Activated CD4-positive, alpha-beta T cell treated with anti-CD3 and anti-CD28 coated beads for 48 hours (primary cell): ENCODE measurements at regions not wholly inside any gene's neighbourhood (a gene's known extent, or its start where the extent isn't known, plus 50 kb on each side); places are given as distances from the start of the nearest gene placed in this dataset.

Experiments
- DNase-seq: peaks from one replicate; pipeline ENCODE4 v3.0.0-alpha.2; 2020

- DNase-seq, result no peak
Measured at GRCh38 chr10:131445623-131446022, 134.1 kb upstream of the TCERG1L start.

GRCh38 chr10:131446171-131446570, 134.7 kb upstream of the TCERG1L start:
- no peak for DNase-seq

GRCh38 chr10:131448171-131448570, 136.7 kb upstream of the TCERG1L start:
- DNase-seq, result no peak

- DNase-seq, result no peak
Measured at GRCh38 chr10:131448883-131449282, 137.4 kb upstream of the TCERG1L start.

- DNase-seq, result no peak
Measured at GRCh38 chr10:131450216-131450765, 138.8 kb upstream of the TCERG1L start.

- DNase-seq, result no peak
Measured at GRCh38 chr10:131451407-131452015, 140.0 kb upstream of the TCERG1L start.

GRCh38 chr10:131452926-131453720, 141.6 kb upstream of the TCERG1L start:
- DNase-seq, result no peak

GRCh38 chr10:131453721-131454634, 142.5 kb upstream of the TCERG1L start:
- peak; percentile 89 for DNase-seq

GRCh38 chr10:131456411-131456810, 144.9 kb upstream of the TCERG1L start:
- no peak for DNase-seq

GRCh38 chr10:131461093-131461492, 149.6 kb upstream of the TCERG1L start:
- no peak for DNase-seq

- no peak for DNase-seq
Measured at GRCh38 chr10:131464789-131465188, 153.3 kb upstream of the TCERG1L start.

GRCh38 chr10:131469551-131469950, 158.0 kb upstream of the TCERG1L start:
- DNase-seq, result no peak

- DNase-seq, result no peak
Measured at GRCh38 chr10:131473645-131474044, 162.1 kb upstream of the TCERG1L start.

GRCh38 chr10:131474416-131474815, 162.9 kb upstream of the TCERG1L start:
- DNase-seq, result no peak

GRCh38 chr10:131475043-131475442, 163.5 kb upstream of the TCERG1L start:
- DNase-seq, result no peak

- DNase-seq, result no peak
Measured at GRCh38 chr10:131475803-131476202, 164.3 kb upstream of the TCERG1L start.

GRCh38 chr10:131477457-131478121, 166.1 kb upstream of the TCERG1L start:
- DNase-seq, result no peak

GRCh38 chr10:131478377-131478989, 167.0 kb upstream of the TCERG1L start:
- DNase-seq, result no peak

GRCh38 chr10:131480066-131480465, 168.5 kb upstream of the TCERG1L start:
- DNase-seq, result no peak

- DNase-seq, result no peak
Measured at GRCh38 chr10:131480861-131481260, 169.3 kb upstream of the TCERG1L start.

GRCh38 chr10:131485732-131486131, 174.2 kb upstream of the TCERG1L start:
- DNase-seq, result no peak

- DNase-seq, result no peak
Measured at GRCh38 chr10:131487822-131488221, 176.3 kb upstream of the TCERG1L start.
